ENCODE measurements at regions not wholly inside any gene's neighbourhood (a gene's known extent, or its start where the extent isn't known, plus 50 kb on each side); places are given as distances from the start of the nearest gene placed in this dataset.

GRCh38 chr18:2114289-2114688 lies 457.0 kb downstream of the METTL4 start:
- no peak for DNase-seq
- Histone ChIP-seq H3K4me3 (ENCODE audit: low read depth in 2 of 2, low read length in 1 of 2) (no peak overlapping the region), H2AFZ (ENCODE audit: low read depth) (no peak overlapping the region), H3K9me3 (no peaks in the 10 kb centered on the region), H3K27ac (ENCODE audit: low read depth in 2 of 2, low read length in 1 of 2) (no peak overlapping the region), H3K9ac (no peak overlapping the region), H3K4me1 (ENCODE audit: control insufficient read depth in 1 of 2, insufficient read depth in 2 of 2, low read depth in 1 of 2, low read length in 1 of 2) (peaks cover 0 to 7% of the 10 kb centered on the region in 2 experiments; a peak in 1 of 4 replicates), H3K9me2 (no peaks in the 10 kb centered on the region), H3K36me3 (replicated peaks in 1 of 2; ENCODE audit: control insufficient read depth in 1 of 2, insufficient read depth in 2 of 2, low read length in 1 of 2) (no peaks in the 10 kb centered on the region), H3K4me2 (no peak overlapping the region), H3F3A (replicated peaks; ENCODE audit: insufficient read depth) (peaks cover 6% of the 10 kb centered on the region), H3K79me2 (ENCODE audit: insufficient read depth) (no peaks in the 10 kb centered on the region), H3K27me3 (ENCODE audit: insufficient read depth) (no peaks in the 10 kb centered on the region), H4K20me1 (ENCODE audit: insufficient read depth) (no peaks in the 10 kb centered on the region)
- ChIA-PET POLR2A (no interaction called here), CTCF (interaction anchor here (0.9 kb wide), 1 partner anchor 9 kb away, joined by 3 read pairs; no protein-coding TSS in a partner anchor)
- WGBS (ENCODE audit: low lambda C conversion rate), result 17% methylated on average over 2 of the region's 2 CpGs
- no peak for TF ChIP-seq MEF2A (IDR thresholded peaks at IDR 0.05; ENCODE audit: borderline replicate concordance, low read depth)

- no peak overlapping the region for H3K4me3 ChIP-seq (ENCODE audit: low read depth in 2 of 2, low read length in 1 of 2)
- H3K4me2 ChIP-seq, result no peak overlapping the region
- 17% methylated on average over 3 of the region's 4 CpGs for WGBS (ENCODE audit: low lambda C conversion rate)
- ChIA-PET CTCF (interaction anchor here (0.8 to 0.9 kb wide), 2 partner anchors 9 kb away, joined by 3 to 4 read pairs; no protein-coding TSS in a partner anchor), POLR2A (no interaction called here)
- DNase-seq, result no peak
- H3K27me3 ChIP-seq (ENCODE audit: insufficient read depth), result no peaks in the 10 kb centered on the region
- no peak overlapping the region; the same call in 1 of the 2 replicates for H2AFZ ChIP-seq (ENCODE audit: low read depth)
- H3K27ac ChIP-seq (ENCODE audit: low read depth in 2 of 2, low read length in 1 of 2), result no peak overlapping the region
- H3K36me3 ChIP-seq (replicated peaks in 1 of 2; ENCODE audit: control insufficient read depth in 1 of 2, insufficient read depth in 2 of 2, low read length in 1 of 2), result no peaks in the 10 kb centered on the region
- peaks cover 6% of the 10 kb centered on the region for H3F3A ChIP-seq (replicated peaks; ENCODE audit: insufficient read depth)
- H3K9me2 ChIP-seq, result no peaks in the 10 kb centered on the region
- TF ChIP-seq, protein P1, sequence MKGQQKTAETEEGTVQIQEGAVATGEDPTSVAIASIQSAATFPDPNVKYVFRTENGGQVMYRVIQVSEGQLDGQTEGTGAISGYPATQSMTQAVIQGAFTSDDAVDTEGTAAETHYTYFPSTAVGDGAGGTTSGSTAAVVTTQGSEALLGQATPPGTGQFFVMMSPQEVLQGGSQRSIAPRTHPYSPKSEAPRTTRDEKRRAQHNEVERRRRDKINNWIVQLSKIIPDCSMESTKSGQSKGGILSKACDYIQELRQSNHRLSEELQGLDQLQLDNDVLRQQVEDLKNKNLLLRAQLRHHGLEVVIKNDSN (IDR thresholded peaks at IDR 0.05; ENCODE audit: borderline replicate concordance, low read depth), result peak; percentile 35; the same call in 1 of the 2 replicates
- no peak for TF ChIP-seq RAD21 (IDR thresholded peaks at IDR 0.05; ENCODE audit: low read length)
- H3K79me2 ChIP-seq (ENCODE audit: insufficient read depth), result no peaks in the 10 kb centered on the region
- peaks cover 0 to 7% of the 10 kb centered on the region in 2 experiments; a peak in 1 of 4 replicates for H3K4me1 ChIP-seq (ENCODE audit: control insufficient read depth in 1 of 2, insufficient read depth in 2 of 2, low read depth in 1 of 2, low read length in 1 of 2)
- no peaks in the 10 kb centered on the region for H4K20me1 ChIP-seq (ENCODE audit: insufficient read depth)
- no peak overlapping the region for H3K9ac ChIP-seq
- no peaks in the 10 kb centered on the region for H3K9me3 ChIP-seq
Measured at GRCh38 chr18:2114765-2115164, 456.5 kb downstream of the METTL4 start.

DNA sequence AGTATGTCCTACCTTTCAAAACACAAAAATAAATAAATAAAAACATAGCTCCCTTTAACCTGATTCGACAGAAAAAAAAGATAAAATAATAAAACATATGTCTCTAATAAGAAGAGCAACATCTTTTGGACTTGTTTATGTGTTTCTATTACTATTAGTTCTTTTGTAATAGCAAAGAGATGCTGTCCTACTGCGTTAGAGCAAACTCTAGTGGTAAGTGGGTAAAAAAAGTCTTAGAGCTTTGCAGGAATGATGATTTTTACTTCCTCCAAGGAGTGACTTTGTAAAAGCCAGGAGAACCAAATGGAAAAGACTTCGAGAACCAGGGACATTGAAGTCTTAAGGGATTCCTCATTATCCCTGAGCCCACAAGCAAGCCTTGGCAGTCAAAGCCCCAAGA lies 450.1 kb downstream of the METTL4 start:
- TF ChIP-seq, protein P2, sequence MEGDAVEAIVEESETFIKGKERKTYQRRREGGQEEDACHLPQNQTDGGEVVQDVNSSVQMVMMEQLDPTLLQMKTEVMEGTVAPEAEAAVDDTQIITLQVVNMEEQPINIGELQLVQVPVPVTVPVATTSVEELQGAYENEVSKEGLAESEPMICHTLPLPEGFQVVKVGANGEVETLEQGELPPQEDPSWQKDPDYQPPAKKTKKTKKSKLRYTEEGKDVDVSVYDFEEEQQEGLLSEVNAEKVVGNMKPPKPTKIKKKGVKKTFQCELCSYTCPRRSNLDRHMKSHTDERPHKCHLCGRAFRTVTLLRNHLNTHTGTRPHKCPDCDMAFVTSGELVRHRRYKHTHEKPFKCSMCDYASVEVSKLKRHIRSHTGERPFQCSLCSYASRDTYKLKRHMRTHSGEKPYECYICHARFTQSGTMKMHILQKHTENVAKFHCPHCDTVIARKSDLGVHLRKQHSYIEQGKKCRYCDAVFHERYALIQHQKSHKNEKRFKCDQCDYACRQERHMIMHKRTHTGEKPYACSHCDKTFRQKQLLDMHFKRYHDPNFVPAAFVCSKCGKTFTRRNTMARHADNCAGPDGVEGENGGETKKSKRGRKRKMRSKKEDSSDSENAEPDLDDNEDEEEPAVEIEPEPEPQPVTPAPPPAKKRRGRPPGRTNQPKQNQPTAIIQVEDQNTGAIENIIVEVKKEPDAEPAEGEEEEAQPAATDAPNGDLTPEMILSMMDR (IDR thresholded peaks at IDR 0.05), result peak; percentile 27
- TF ChIP-seq RXRA (IDR thresholded peaks at IDR 0.05; ENCODE audit: borderline replicate concordance, low read depth), result no peak
- Histone ChIP-seq H3K4me3 (ENCODE audit: low read depth in 2 of 2, low read length in 1 of 2) (no peak overlapping the region), H3K79me2 (ENCODE audit: insufficient read depth) (no peaks in the 10 kb centered on the region), H3F3A (replicated peaks; ENCODE audit: insufficient read depth) (no peaks in the 10 kb centered on the region), H3K9ac (no peak overlapping the region), H3K27ac (ENCODE audit: low read depth in 2 of 2, low read length in 1 of 2) (no peak overlapping the region), H3K9me3 (no peaks in the 10 kb centered on the region), H2AFZ (ENCODE audit: low read depth) (no peak overlapping the region), H3K36me3 (replicated peaks in 1 of 2; ENCODE audit: control insufficient read depth in 1 of 2, insufficient read depth in 2 of 2, low read length in 1 of 2) (no peaks in the 10 kb centered on the region), H3K9me2 (no peaks in the 10 kb centered on the region), H3K4me1 (ENCODE audit: control insufficient read depth in 1 of 2, insufficient read depth in 2 of 2, low read depth in 1 of 2, low read length in 1 of 2) (no peaks in the 10 kb centered on the region), H3K4me2 (no peak overlapping the region), H3K27me3 (ENCODE audit: insufficient read depth) (no peaks in the 10 kb centered on the region), H4K20me1 (ENCODE audit: insufficient read depth) (no peaks in the 10 kb centered on the region)
- ChIA-PET POLR2A (no interaction called here), CTCF (interaction anchor here (1.2 to 2.2 kb wide), 3 partner anchors 15 to 421 kb away, joined by 4 to 9 read pairs (median 6); no protein-coding TSS in a partner anchor)
- DNase-seq, result no peak
- WGBS (ENCODE audit: low lambda C conversion rate), result 3% methylated on average over 3 of the region's 3 CpGs

Measured in SK-N-SH (cell line).